Panc1 (cell line): ENCODE measurements at regions not wholly inside any gene's neighbourhood (a gene's known extent, or its start where the extent isn't known, plus 50 kb on each side); places are given as distances from the start of the nearest gene placed in this dataset.

ENCODE experiments used
- ATAC-seq: fragments of 200-7000 bp; cut with Tn5 transposase; 2 replicates; pipeline ENCODE4 v1.9.1; 2020; ENCODE audit warnings: mild to moderate bottlenecking, moderate library complexity
- BruUV-seq: library from RNA; stranded (reverse); fragments of 400-500 nt; replicated peaks from 2 replicates; lab custom pipeline; 2021; lab: Mats Ljungman, UMichigan
- CTCF ChIA-PET: fragments of 300-600 bp; sonication (Branson Sonifier 250); formaldehyde crosslinking; loops from one replicate; lab custom pipeline; 2022; ENCODE audit warnings: antibody characterized with exemption; lab: Charles Lee
- POLR2A ChIA-PET: fragments of 300-600 bp; sonication (Branson Sonifier 250); formaldehyde crosslinking; loops from one replicate; lab custom pipeline; 2022; ENCODE audit warnings: antibody characterized with exemption; lab: Charles Lee
- DNase-seq: peaks from one replicate; pipeline ENCODE4 v3.0.0-alpha.2; 2010; ENCODE audit warnings: low read depth, low spot score
- H3K27ac ChIP-seq: 2 replicates; pipeline ENCODE4 v1.5.1; 2011; ENCODE audit warnings: mild to moderate bottlenecking, low read length, inconsistent platforms
- H3K27me3 ChIP-seq: fragments of 200-500 bp; sonication (Bioruptor generic); 2 replicates; pipeline ENCODE4 v1.6.0; 2014; ENCODE audit warnings: low read length, inconsistent platforms; ENCODE audit not compliant: control insufficient read depth, insufficient read depth
- H3K36me3 ChIP-seq: fragments of 200-500 bp; sonication (Bioruptor generic); 2 replicates; pipeline ENCODE4 v1.5.1; 2014; ENCODE audit warnings: inconsistent platforms, mild to moderate bottlenecking, low read length, moderate library complexity; ENCODE audit not compliant: control insufficient read depth, insufficient read depth
- H3K4me1 ChIP-seq: 2 replicates; pipeline ENCODE4 v1.5.1; 2011; ENCODE audit warnings: inconsistent platforms, mild to moderate bottlenecking, low read length, moderate library complexity; ENCODE audit not compliant: control insufficient read depth, insufficient read depth
- H3K4me3 ChIP-seq, 2 experiments: 2 replicates each; pipeline ENCODE4 v1.5.1; 2011 to 2012; ENCODE audit warnings: low read depth in 2 of 2, low read length in 2 of 2, mild to moderate bottlenecking in 2 of 2, inconsistent platforms in 1 of 2, moderate library complexity in 1 of 2
- H3K9me3 ChIP-seq: fragments of 200-500 bp; sonication (Bioruptor generic); 2 replicates; pipeline ENCODE4 v1.5.1; 2014; ENCODE audit warnings: low read depth, mild to moderate bottlenecking, inconsistent platforms, low read length, moderate library complexity; ENCODE audit not compliant: control insufficient read depth, insufficient read depth
- CTCF ChIP-seq: fragments of 450-650 bp; IDR thresholded peaks from 2 replicates; pipeline ENCODE4 v1.5.1; 2017; ENCODE audit warnings: mild to moderate bottlenecking
- POLR2AphosphoS5 ChIP-seq: IDR thresholded peaks from 2 replicates; pipeline ENCODE4 v1.6.1; 2012; ENCODE audit warnings: mild to moderate bottlenecking, low read depth, low read length, moderate library complexity
- REST ChIP-seq, 2 experiments: IDR thresholded peaks; 2 replicates each; pipeline ENCODE4 v1.6.1; 2011 to 2012; ENCODE audit warnings: low read depth in 2 of 2, control low read depth in 1 of 2, low read length in 1 of 2, mild to moderate bottlenecking in 1 of 2, moderate library complexity in 1 of 2; ENCODE audit not compliant: insufficient read depth in 1 of 2
- SIN3A ChIP-seq: IDR thresholded peaks from 2 replicates; pipeline ENCODE4 v1.6.1; 2012; ENCODE audit warnings: low read depth, mild to moderate bottlenecking, low read length, moderate library complexity, borderline replicate concordance; ENCODE audit not compliant: insufficient read depth
- TCF7L2 ChIP-seq: IDR thresholded peaks from 2 replicates; pipeline ENCODE4 v1.6.1; 2011; ENCODE audit warnings: mild to moderate bottlenecking, low read depth, low read length, inconsistent platforms
- in situ Hi-C: cut with HindIII; loops from 2 replicates; pipeline ENCODE4 v1.10.0; 2016; ENCODE audit warnings: low sequenced_read_pairs, low pct_unique_long_range_greater_than_20kb
- intact Hi-C: fragments of 100-400 bp; cut with micrococcal nuclease; formaldehyde crosslinking; loops from one replicate; pipeline ENCODE4 v1.10.0; 2022; ENCODE audit not compliant: unreplicated experiment

- Histone ChIP-seq H3K9me3 (peaks cover 5% of the 10 kb centered on the region), H3K4me1 (no peaks in the 10 kb centered on the region), H3K27me3 (peaks cover 2% of the 10 kb centered on the region; the same call in 1 of the 2 replicates), H3K27ac (no peak overlapping the region), H3K4me3 (no peak overlapping the region), H3K36me3 (no peaks in the 10 kb centered on the region)
- ChIA-PET CTCF (no interaction called here), POLR2A (no interaction called here)
- intact Hi-C loops, result no loop called here
- in situ Hi-C loops, result no loop called here
- DNase-seq (no peak), ATAC-seq (no peak)
- TF ChIP-seq TCF7L2 (no peak), POLR2AphosphoS5 (no peak), REST (IDR thresholded peaks at IDR 0.05; ENCODE audit: insufficient read depth in 1 of 2, low read depth in 2 of 2, low read length in 1 of 2) (no peak), CTCF (no peak), SIN3A (no peak)
- no TSS peak for BruUV-seq
These were observed 220.6 kb downstream of the GXYLT1 start for GRCh38 chr12:41924111-41924510.

- peaks cover 3% of the 10 kb centered on the region; the same call in 1 of the 2 replicates for H3K27me3 ChIP-seq
- BruUV-seq, result no TSS peak
- H3K36me3 ChIP-seq, result no peaks in the 10 kb centered on the region
- DNase-seq (no peak), ATAC-seq (no peak)
- CTCF ChIA-PET, result no interaction called here
- POLR2A ChIA-PET, result no interaction called here
- no peak for TF ChIP-seq POLR2AphosphoS5
- no peak for TF ChIP-seq CTCF
- TF ChIP-seq REST (IDR thresholded peaks at IDR 0.05; ENCODE audit: insufficient read depth in 1 of 2, low read depth in 2 of 2, low read length in 1 of 2), result no peak
- no peak for TF ChIP-seq SIN3A
- no peak for TF ChIP-seq TCF7L2
- in situ Hi-C loops, result no loop called here
- no peak overlapping the region for H3K4me3 ChIP-seq
- H3K9me3 ChIP-seq, result peaks cover 5% of the 10 kb centered on the region
- H3K4me1 ChIP-seq, result no peaks in the 10 kb centered on the region
- H3K27ac ChIP-seq, result no peak overlapping the region
- intact Hi-C loops, result no loop called here
These were observed 221.3 kb downstream of the GXYLT1 start for GRCh38 chr12:41923351-41923750.
